ENCODE measurements at regions not wholly inside any gene's neighbourhood (a gene's known extent, or its start where the extent isn't known, plus 50 kb on each side); places are given as distances from the start of the nearest gene placed in this dataset.

DNA sequence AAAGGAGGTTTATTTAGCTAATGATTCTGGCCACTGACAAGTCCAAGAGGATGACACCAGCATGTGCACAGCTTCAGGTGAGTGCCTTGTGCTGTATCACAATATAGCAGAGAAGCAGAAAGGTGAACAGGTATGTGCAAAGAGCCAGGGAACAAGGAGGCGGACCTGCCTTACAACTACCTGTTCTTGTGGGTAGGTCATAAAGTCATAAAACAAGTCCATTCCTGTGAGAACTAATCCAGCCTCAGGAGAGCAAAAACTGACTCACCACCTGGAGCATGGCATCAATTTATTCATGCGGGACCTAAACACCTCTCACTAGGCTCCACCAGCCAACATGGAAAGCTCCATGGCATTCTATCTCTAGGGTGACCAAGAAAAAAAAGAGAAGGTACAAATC, 234.2 kb downstream of the ASXL3 start:
- H3K9me2 ChIP-seq (ENCODE audit: insufficient read depth), result no peaks in the 10 kb centered on the region
- H3F3A ChIP-seq (ENCODE audit: insufficient read depth, low read depth), result no peaks in the 10 kb centered on the region
- no peak overlapping the region for H3K4me2 ChIP-seq
- no peaks in the 10 kb centered on the region for H4K20me1 ChIP-seq (ENCODE audit: insufficient read depth)
- no TSS peak for BruUV-seq (replicated peaks)
- no peaks in the 10 kb centered on the region for H3K79me2 ChIP-seq (ENCODE audit: low read depth)
- H3K27ac ChIP-seq, result no peak overlapping the region
- no peaks in the 10 kb centered on the region for H3K27me3 ChIP-seq (ENCODE audit: insufficient read depth, low read depth)
- no peak overlapping the region for H2AFZ ChIP-seq
- DNase-seq, result no peak
- intact Hi-C loops (cut with micrococcal nuclease; ENCODE audit: unreplicated experiment), result no loop called here
- H3K4me3 ChIP-seq, result no peak overlapping the region
- CTCF ChIA-PET, result interaction anchor here (0.5 kb wide), 1 partner anchor 508 kb away, joined by 3 read pairs; no protein-coding TSS in a partner anchor
- H3K36me3 ChIP-seq (ENCODE audit: low read depth), result no peaks in the 10 kb centered on the region
- no peaks in the 10 kb centered on the region for H3K4me1 ChIP-seq (replicated peaks; ENCODE audit: insufficient read depth)
- H3K9me3 ChIP-seq (ENCODE audit: insufficient read depth, low read depth), result no peaks in the 10 kb centered on the region
- POLR2A ChIA-PET (ENCODE audit: unreplicated experiment), result no interaction called here
- no peak for TF ChIP-seq EZH2 (IDR thresholded peaks at IDR 0.05; ENCODE audit: low read depth)

DNA sequence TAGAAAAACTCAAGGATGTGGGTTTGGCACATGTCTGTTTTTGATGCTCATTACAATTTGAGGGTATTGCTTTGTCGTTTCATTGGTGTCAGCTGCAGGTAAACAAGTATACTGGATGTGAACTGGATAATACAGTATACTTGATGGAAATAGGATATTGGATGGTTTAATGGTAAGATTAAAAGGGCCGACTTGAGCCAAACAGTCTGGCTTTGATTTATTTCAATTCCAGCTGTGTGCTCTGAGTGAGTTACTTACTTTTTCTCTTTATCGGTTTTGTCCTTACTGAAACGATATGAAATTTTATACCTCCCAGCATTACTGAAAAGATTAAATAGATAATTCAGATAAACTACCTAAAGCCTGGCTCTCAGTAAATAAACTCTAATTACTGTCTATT, 227.6 kb downstream of the ASXL3 start:
- H2AFZ ChIP-seq, result no peak overlapping the region
- H4K20me1 ChIP-seq (ENCODE audit: insufficient read depth), result no peaks in the 10 kb centered on the region
- no peaks in the 10 kb centered on the region for H3F3A ChIP-seq (ENCODE audit: insufficient read depth, low read depth)
- H3K27me3 ChIP-seq (ENCODE audit: insufficient read depth, low read depth), result no peaks in the 10 kb centered on the region
- no peaks in the 10 kb centered on the region for H3K9me3 ChIP-seq (ENCODE audit: insufficient read depth, low read depth)
- H3K27ac ChIP-seq, result no peak overlapping the region
- intact Hi-C loops (cut with micrococcal nuclease; ENCODE audit: unreplicated experiment), result no loop called here
- H3K4me2 ChIP-seq, result no peak overlapping the region
- BruUV-seq (replicated peaks), result no TSS peak
- no peaks in the 10 kb centered on the region for H3K9me2 ChIP-seq (ENCODE audit: insufficient read depth)
- DNase-seq, result no peak
- no peaks in the 10 kb centered on the region for H3K4me1 ChIP-seq (replicated peaks; ENCODE audit: insufficient read depth)
- no peak overlapping the region for H3K4me3 ChIP-seq
- ChIA-PET CTCF (no interaction called here), POLR2A (ENCODE audit: unreplicated experiment) (no interaction called here)
- no peaks in the 10 kb centered on the region for H3K79me2 ChIP-seq (ENCODE audit: low read depth)
- TF ChIP-seq, protein P1, sequence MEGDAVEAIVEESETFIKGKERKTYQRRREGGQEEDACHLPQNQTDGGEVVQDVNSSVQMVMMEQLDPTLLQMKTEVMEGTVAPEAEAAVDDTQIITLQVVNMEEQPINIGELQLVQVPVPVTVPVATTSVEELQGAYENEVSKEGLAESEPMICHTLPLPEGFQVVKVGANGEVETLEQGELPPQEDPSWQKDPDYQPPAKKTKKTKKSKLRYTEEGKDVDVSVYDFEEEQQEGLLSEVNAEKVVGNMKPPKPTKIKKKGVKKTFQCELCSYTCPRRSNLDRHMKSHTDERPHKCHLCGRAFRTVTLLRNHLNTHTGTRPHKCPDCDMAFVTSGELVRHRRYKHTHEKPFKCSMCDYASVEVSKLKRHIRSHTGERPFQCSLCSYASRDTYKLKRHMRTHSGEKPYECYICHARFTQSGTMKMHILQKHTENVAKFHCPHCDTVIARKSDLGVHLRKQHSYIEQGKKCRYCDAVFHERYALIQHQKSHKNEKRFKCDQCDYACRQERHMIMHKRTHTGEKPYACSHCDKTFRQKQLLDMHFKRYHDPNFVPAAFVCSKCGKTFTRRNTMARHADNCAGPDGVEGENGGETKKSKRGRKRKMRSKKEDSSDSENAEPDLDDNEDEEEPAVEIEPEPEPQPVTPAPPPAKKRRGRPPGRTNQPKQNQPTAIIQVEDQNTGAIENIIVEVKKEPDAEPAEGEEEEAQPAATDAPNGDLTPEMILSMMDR (conservative IDR thresholded peaks at IDR 0.05), result no peak
- TF ChIP-seq EZH2 (IDR thresholded peaks at IDR 0.05; ENCODE audit: low read depth), result no peak
- H3K36me3 ChIP-seq (ENCODE audit: low read depth), result no peaks in the 10 kb centered on the region

DNA sequence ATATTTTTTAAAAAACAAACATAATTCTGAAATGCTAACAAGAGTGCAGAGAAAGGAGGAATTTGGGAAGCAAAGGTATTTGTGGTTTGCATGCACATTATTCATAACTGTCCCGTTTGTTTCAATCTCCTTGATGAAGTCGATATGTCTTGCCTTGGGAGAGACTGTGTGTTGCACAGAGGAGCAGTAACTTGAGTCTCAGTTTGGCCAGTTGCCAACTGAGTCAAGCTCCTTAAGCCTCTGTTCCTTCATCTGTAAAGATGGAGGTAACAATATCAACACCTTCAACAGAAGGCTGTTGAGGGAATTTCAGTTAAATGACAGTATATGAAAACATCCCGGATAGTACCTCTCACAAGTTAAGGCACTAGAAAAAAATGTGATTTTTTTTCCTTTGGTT, 226.2 kb downstream of the ASXL3 start:
- Histone ChIP-seq H4K20me1 (ENCODE audit: insufficient read depth) (no peaks in the 10 kb centered on the region), H3K4me1 (replicated peaks; ENCODE audit: insufficient read depth) (no peaks in the 10 kb centered on the region), H3K9me3 (ENCODE audit: insufficient read depth, low read depth) (no peaks in the 10 kb centered on the region), H2AFZ (no peak overlapping the region), H3F3A (ENCODE audit: insufficient read depth, low read depth) (no peaks in the 10 kb centered on the region), H3K27me3 (ENCODE audit: insufficient read depth, low read depth) (no peaks in the 10 kb centered on the region), H3K36me3 (ENCODE audit: low read depth) (no peaks in the 10 kb centered on the region), H3K4me3 (no peak overlapping the region), H3K79me2 (ENCODE audit: low read depth) (no peaks in the 10 kb centered on the region), H3K9me2 (ENCODE audit: insufficient read depth) (no peaks in the 10 kb centered on the region), H3K27ac (no peak overlapping the region), H3K4me2 (no peak overlapping the region)
- POLR2A ChIA-PET (ENCODE audit: unreplicated experiment), result no interaction called here
- no peak for TF ChIP-seq EZH2 (IDR thresholded peaks at IDR 0.05; ENCODE audit: low read depth)
- TF ChIP-seq, protein P1 (conservative IDR thresholded peaks at IDR 0.05), result no peak
- no peak for DNase-seq
- intact Hi-C loops (cut with micrococcal nuclease; ENCODE audit: unreplicated experiment), result no loop called here
- no TSS peak for BruUV-seq (replicated peaks)
- CTCF ChIA-PET, result no interaction called here

DNA sequence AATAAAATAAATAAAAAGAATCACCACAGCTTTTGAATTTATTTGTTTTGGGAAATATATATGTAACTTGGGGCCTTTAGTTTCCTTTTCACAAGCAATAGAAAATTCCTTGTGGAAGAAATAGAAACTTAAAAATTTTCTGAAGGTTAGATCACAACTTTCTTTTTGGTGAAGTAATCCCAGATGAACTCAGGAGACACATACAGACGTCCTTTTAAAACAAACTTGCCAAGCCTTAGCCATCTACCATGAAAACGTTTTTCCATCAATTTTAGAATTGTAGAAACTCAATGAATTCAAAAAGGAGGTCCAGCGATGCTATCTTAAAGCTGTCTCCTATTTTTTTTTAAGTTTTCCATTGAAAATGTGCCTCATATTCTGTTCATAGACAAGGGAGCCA, 225.6 kb downstream of the ASXL3 start:
- no peak overlapping the region for H3K4me3 ChIP-seq
- H2AFZ ChIP-seq, result no peak overlapping the region
- H3K36me3 ChIP-seq (ENCODE audit: low read depth), result no peaks in the 10 kb centered on the region
- no peaks in the 10 kb centered on the region for H4K20me1 ChIP-seq (ENCODE audit: insufficient read depth)
- no peak for TF ChIP-seq EZH2 (IDR thresholded peaks at IDR 0.05; ENCODE audit: low read depth)
- TF ChIP-seq, protein P1 (conservative IDR thresholded peaks at IDR 0.05), result no peak
- ChIA-PET POLR2A (ENCODE audit: unreplicated experiment) (no interaction called here), CTCF (no interaction called here)
- no peaks in the 10 kb centered on the region for H3K9me3 ChIP-seq (ENCODE audit: insufficient read depth, low read depth)
- H3K9me2 ChIP-seq (ENCODE audit: insufficient read depth), result no peaks in the 10 kb centered on the region
- H3K27me3 ChIP-seq (ENCODE audit: insufficient read depth, low read depth), result no peaks in the 10 kb centered on the region
- no TSS peak for BruUV-seq (replicated peaks)
- no peaks in the 10 kb centered on the region for H3F3A ChIP-seq (ENCODE audit: insufficient read depth, low read depth)
- intact Hi-C loops (cut with micrococcal nuclease; ENCODE audit: unreplicated experiment), result no loop called here
- H3K4me2 ChIP-seq, result no peak overlapping the region
- DNase-seq, result no peak
- H3K79me2 ChIP-seq (ENCODE audit: low read depth), result no peaks in the 10 kb centered on the region
- H3K4me1 ChIP-seq (replicated peaks; ENCODE audit: insufficient read depth), result no peaks in the 10 kb centered on the region
- H3K27ac ChIP-seq, result no peak overlapping the region

All from PC-9 (cell line).